K562 (cell line): ENCODE measurements at regions not wholly inside any gene's neighbourhood (a gene's known extent, or its start where the extent isn't known, plus 50 kb on each side); places are given as distances from the start of the nearest gene placed in this dataset.

Experiments used
- ATAC-seq: fragments of 200-7000 bp; cut with Tn5 transposase; 3 replicates; pipeline ENCODE4 v1.9.1; 2020; ENCODE audit warnings: moderate library complexity
- BruUV-seq: library from RNA; stranded (reverse); fragments of 400-500 nt; replicated peaks from 2 replicates; lab custom pipeline; 2021; lab: Mats Ljungman, UMichigan
- CTCF ChIA-PET: fragments of 300-600 bp; formaldehyde crosslinking; extraction: SDS; loops from one replicate; lab custom pipeline; 2021; ENCODE audit warnings: low intra/inter-chr PET ratio; lab: Yijun Ruan, JAX
- POLR2A ChIA-PET: fragments of 300-600, 350-650 bp; sonication (Branson Sonifier 250); formaldehyde crosslinking; extraction: SDS; loops from one replicate; lab custom pipeline; 2021; ENCODE audit warnings: antibody characterized with exemption, inconsistent platforms; lab: Yijun Ruan, JAX
- DNase-seq, 4 experiments: peaks; one replicate each; pipeline versions ENCODE4 v3.0.0 to v3.0.0-alpha.2; 2011 to 2018; ENCODE audit warnings: low spot score in 3 of 4, mixed read lengths in 3 of 4; ENCODE audit errors: extremely low read depth in 1 of 4
- FAIRE-seq: peaks from 2 replicates; lab custom pipeline; 2011; peaks lifted over from hg19 to GRCh38; lab: Jason Lieb, UNC
- H2AFZ ChIP-seq: 2 replicates; pipeline ENCODE4 v1.6.0; 2011; ENCODE audit warnings: low read depth, low read length, control low read depth, inconsistent platforms
- H3K27ac ChIP-seq: fragments of 200-600 bp; 3 replicates; pipeline ENCODE4 v1.8.0; 2011; ENCODE audit warnings: low read depth, mild to moderate bottlenecking, control low read depth, inconsistent platforms, low read length, moderate library complexity, mixed read lengths; ENCODE audit errors: extremely low read depth
- H3K27me3 ChIP-seq, 2 experiments: fragments of 300-600 bp in 1 of 2; 2 replicates in 1 of 2; 3 replicates in 1 of 2; pipeline versions ENCODE4 v1.6.0 to v1.8.0; 2011; ENCODE audit warnings: inconsistent platforms in 2 of 2, low read length in 2 of 2, mild to moderate bottlenecking in 1 of 2, mixed read lengths in 1 of 2, moderate library complexity in 1 of 2; ENCODE audit not compliant: control insufficient read depth in 2 of 2, insufficient read depth in 2 of 2
- H3K36me3 ChIP-seq: fragments of 300-600 bp; 3 replicates; pipeline ENCODE4 v1.8.0; 2011; ENCODE audit warnings: mild to moderate bottlenecking, low read length, inconsistent platforms; ENCODE audit not compliant: control insufficient read depth, insufficient read depth
- H3K4me1 ChIP-seq, 2 experiments: fragments of 200-600 bp in 1 of 2; replicated peaks in 1 of 2; 2 replicates in 1 of 2; 3 replicates in 1 of 2; pipeline versions ENCODE4 v1.5.1 to v1.8.0; 2011; ENCODE audit warnings: inconsistent platforms in 2 of 2, low read length in 2 of 2, mild to moderate bottlenecking in 1 of 2, mixed read lengths in 1 of 2, moderate library complexity in 1 of 2; ENCODE audit not compliant: control insufficient read depth in 2 of 2, insufficient read depth in 2 of 2
- H3K4me2 ChIP-seq: 2 replicates; pipeline ENCODE4 v1.6.1; 2011; ENCODE audit warnings: low read length, control low read depth, inconsistent platforms, mixed read lengths; ENCODE audit not compliant: insufficient read depth
- H3K4me3 ChIP-seq: fragments of 200-600 bp; sonication (generic), shearing (Covaris generic); 2 replicates; pipeline ENCODE4 v1.5.1; 2016; ENCODE audit warnings: control low read depth, inconsistent platforms
- H3K79me2 ChIP-seq: fragments of 200-600 bp; 3 replicates; pipeline ENCODE4 v1.8.0; 2011; ENCODE audit warnings: low read length, inconsistent platforms; ENCODE audit not compliant: control insufficient read depth, insufficient read depth
- H3K9ac ChIP-seq, 2 experiments: 2 replicates each; pipeline versions ENCODE4 v1.6.0 to v1.6.1; 2011; ENCODE audit warnings: low read depth in 2 of 2, low read length in 2 of 2, control low read depth in 1 of 2, inconsistent platforms in 1 of 2, mild to moderate bottlenecking in 1 of 2, mixed read lengths in 1 of 2; ENCODE audit not compliant: insufficient read depth in 1 of 2
- H3K9me1 ChIP-seq: one replicate; pipeline ENCODE4 v1.6.0; 2011; ENCODE audit warnings: inconsistent platforms, mild to moderate bottlenecking, low read length, moderate library complexity; ENCODE audit not compliant: control insufficient read depth, insufficient read depth
- H3K9me3 ChIP-seq: replicated peaks from 2 replicates; pipeline ENCODE4 v1.5.1; 2011; ENCODE audit warnings: low read depth, low read length, inconsistent platforms; ENCODE audit not compliant: control insufficient read depth, insufficient read depth
- H4K20me1 ChIP-seq: replicated peaks from 2 replicates; pipeline ENCODE4 v1.6.1; 2011; ENCODE audit warnings: low read length, inconsistent platforms, mixed read lengths; ENCODE audit not compliant: control insufficient read depth, insufficient read depth
- CREB1 ChIP-seq, 2 experiments: sonication (generic) in 1 of 2; formaldehyde crosslinking in 1 of 2; IDR thresholded peaks; 2 replicates each; pipeline versions ENCODE4 v1.6.1 to v1.8.0; 2012 to 2022; ENCODE audit warnings: inconsistent platforms in 1 of 2, mild to moderate bottlenecking in 1 of 2, missing genetic modification reagents in 1 of 2, moderate library complexity in 1 of 2
- LARP7 ChIP-seq: fragments of 450-650 bp; IDR thresholded peaks from 2 replicates; pipeline ENCODE4 v1.6.1; 2016
- MEIS2 ChIP-seq: fragments of 450-650 bp; IDR thresholded peaks from 2 replicates; pipeline ENCODE4 v1.6.1; 2014; ENCODE audit warnings: mild to moderate bottlenecking; ENCODE audit not compliant: partially characterized antibody
- PHB ChIP-seq: fragments of 250-450 bp; sonication (Bioruptor Pico); IDR thresholded peaks from 2 replicates; pipeline ENCODE4 v1.5.0; 2021
- POLR2H ChIP-seq: IDR thresholded peaks from 2 replicates; pipeline ENCODE4 v1.6.1; 2016; ENCODE audit warnings: missing genetic modification characterization, low read depth, mild to moderate bottlenecking, control low read depth, missing compliant biosample characterization, moderate library complexity
- RBFOX2 ChIP-seq: fragments of 200-400 bp; formaldehyde crosslinking; IDR thresholded peaks from 2 replicates; pipeline ENCODE4 v1.6.1; 2017; ENCODE audit warnings: low read depth, mild to moderate bottlenecking, low read length, moderate library complexity
- RUNX1 ChIP-seq: sonication (generic); IDR thresholded peaks from 2 replicates; pipeline ENCODE4 v1.6.1; 2016; ENCODE audit warnings: antibody characterized with exemption, low read depth
- XRCC5 ChIP-seq: fragments of 200-400 bp; formaldehyde crosslinking; IDR thresholded peaks from 2 replicates; pipeline ENCODE4 v1.6.1; 2017; ENCODE audit warnings: low read depth, mild to moderate bottlenecking, low read length
- ZFP30 ChIP-seq: fragments of 250-450 bp; sonication (Bioruptor Pico); IDR thresholded peaks from 2 replicates; pipeline ENCODE4 v1.8.0; 2022; ENCODE audit warnings: moderate library complexity, mild to moderate bottlenecking, inconsistent platforms, borderline replicate concordance
- ZNF224 ChIP-seq: sonication (generic); formaldehyde crosslinking; IDR thresholded peaks from 2 replicates; pipeline ENCODE4 v1.8.0; 2022; ENCODE audit warnings: mild to moderate bottlenecking, missing genetic modification reagents
- ZNF316 ChIP-seq: fragments of 450-650 bp; IDR thresholded peaks from 2 replicates; pipeline ENCODE4 v1.6.1; 2016
- ZNF668 ChIP-seq: fragments of 250-450 bp; sonication (Bioruptor Pico); IDR thresholded peaks from 2 replicates; pipeline ENCODE4 v1.8.0; 2022; ENCODE audit warnings: mild to moderate bottlenecking, inconsistent platforms
- ZNF778 ChIP-seq: fragments of 450-650 bp; formaldehyde crosslinking; IDR thresholded peaks from 2 replicates; pipeline ENCODE4 v1.4.0; 2020; ENCODE audit warnings: mild to moderate bottlenecking, moderate library complexity
- WGBS: fragments of 100-300 bp; shearing (Covaris generic); methylation state at CpG from one replicate; pipeline ENCODE4 v1.1.6; 2016; ENCODE audit warnings: low coverage, mixed read lengths; ENCODE audit not compliant: insufficient coverage; ENCODE audit errors: missing lambda C conversion rate; 5-methylcytosine and 5-hydroxymethylcytosine counted together
- in situ Hi-C: fragments of 300-500 bp; cut with MboI; formaldehyde crosslinking; loops from 4 replicates; pipeline ENCODE4 v1.15.0; 2018; ENCODE audit warnings: inconsistent platforms, mixed read lengths
- intact Hi-C: fragments of 100-400 bp; cut with micrococcal nuclease; formaldehyde crosslinking; loops from 2 replicates; pipeline ENCODE4 v1.14.2; 2022
- TF ChIP-seq, protein P1 (sequence below): IDR thresholded peaks from 3 replicates; pipeline ENCODE4 v1.6.1; 2011; ENCODE audit warnings: borderline replicate concordance, mild to moderate bottlenecking; ENCODE audit not compliant: insufficient read length, insufficient read depth

DNA sequence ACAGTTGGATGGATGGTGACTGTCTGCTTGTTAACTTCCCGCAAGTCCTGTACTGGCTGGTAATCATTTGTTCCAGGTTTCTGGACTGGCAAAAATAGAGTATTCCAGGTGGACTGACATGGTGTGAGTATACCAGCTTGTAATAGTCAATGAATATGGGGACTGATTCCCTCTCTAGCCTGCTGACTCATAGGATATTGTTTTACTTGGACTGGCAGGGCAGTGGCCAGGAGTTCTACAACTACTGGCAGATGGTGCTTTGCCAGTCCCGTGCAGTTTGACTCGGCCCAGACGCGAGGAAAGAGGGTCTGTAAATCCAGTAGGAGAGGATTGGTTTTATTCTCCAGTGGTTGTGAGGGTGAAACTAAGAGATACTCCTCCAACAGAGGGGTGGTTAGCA, 78.0 kb downstream of the PRR15 start:
- in situ Hi-C loops, result loop anchor here (5.0 kb wide), 1 partner anchor 106 kb away; no protein-coding TSS in a partner anchor
- FAIRE-seq, result no peak
- intact Hi-C loops, result no loop called here
- peaks cover 2% of the 10 kb centered on the region for H3K9me1 ChIP-seq
- no TSS peak for BruUV-seq
- no peak for DNase-seq
- 91% methylated on average over 5 of the region's 5 CpGs for WGBS
- H3K4me3 ChIP-seq, result no peak overlapping the region
- H3K27ac ChIP-seq, result no peak overlapping the region
- H3K4me2 ChIP-seq, result no peak overlapping the region
- peaks cover 7 to 18% of the 10 kb centered on the region in 2 experiments for H3K4me1 ChIP-seq
- POLR2A ChIA-PET, result interaction anchor here (0.7 to 0.8 kb wide), 2 partner anchors 60 to 182 kb away, joined by 3 read pairs; no protein-coding TSS in a partner anchor
- ATAC-seq, result no peak
- H3K9me3 ChIP-seq, result no peaks in the 10 kb centered on the region
- no peak overlapping the region for H2AFZ ChIP-seq
- H3K79me2 ChIP-seq, result peaks cover 4% of the 10 kb centered on the region; the same call in 1 of the 3 replicates
- peaks cover 3% of the 10 kb centered on the region; the same call in 1 of the 2 replicates for H4K20me1 ChIP-seq
- H3K27me3 ChIP-seq, result no peaks in the 10 kb centered on the region
- CTCF ChIA-PET, result no interaction called here
- no peaks in the 10 kb centered on the region for H3K36me3 ChIP-seq
- TF ChIP-seq POLR2H (no peak), PHB (CRISPR knock-in tag) (no peak), LARP7 (no peak), ZNF224 (CRISPR knock-in tag) (no peak), ZNF316 (no peak)
- H3K9ac ChIP-seq, result no peak overlapping the region

DNA sequence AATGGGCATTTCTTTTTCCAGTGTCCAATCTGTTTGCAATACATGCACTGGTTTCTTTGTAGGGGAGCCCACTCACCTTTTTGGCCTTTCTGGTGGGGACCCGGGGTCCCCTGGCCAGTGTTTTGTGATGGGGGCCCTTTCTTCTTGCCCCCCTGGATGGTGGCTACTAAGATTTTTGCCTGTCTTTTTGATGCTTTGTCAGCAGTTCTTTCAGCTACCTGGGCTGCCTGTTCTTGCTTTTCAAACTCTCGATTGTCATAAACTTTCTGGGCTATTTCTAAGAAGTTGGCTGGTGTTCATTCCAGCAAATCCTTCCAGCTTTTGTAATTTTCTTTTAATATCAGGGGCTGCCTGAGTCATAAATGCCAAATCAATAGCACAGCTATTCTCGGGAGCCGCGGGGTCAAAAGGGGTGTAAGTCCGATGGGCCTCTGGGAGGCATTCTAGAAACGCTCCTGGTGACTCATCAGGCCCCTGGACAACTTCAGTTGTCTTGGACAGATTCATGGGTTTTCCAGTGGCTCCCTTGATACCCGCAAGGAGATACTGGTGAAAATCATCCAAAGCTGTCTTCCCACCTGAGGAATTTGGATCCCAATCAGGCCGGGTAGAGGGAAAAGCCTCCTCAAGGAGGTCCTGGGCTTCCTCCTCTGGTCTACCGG, 79.0 kb downstream of the PRR15 start:
- Histone ChIP-seq H3K4me2 (no peak overlapping the region), H3K4me3 (no peak overlapping the region), H3K4me1 (peaks cover 11 to 27% of the 10 kb centered on the region in 2 experiments), H3K9ac (no peak overlapping the region), H3K9me3 (no peaks in the 10 kb centered on the region), H3K36me3 (no peaks in the 10 kb centered on the region), H4K20me1 (peaks cover 6% of the 10 kb centered on the region; the same call in 1 of the 2 replicates), H3K9me1 (peaks cover 2% of the 10 kb centered on the region), H3K27me3 (no peaks in the 10 kb centered on the region), H3K79me2 (peaks cover 6% of the 10 kb centered on the region; the same call in 1 of the 3 replicates), H3K27ac (no peak overlapping the region), H2AFZ (no peak overlapping the region)
- in situ Hi-C loops (loop anchor here (5.0 kb wide), 1 partner anchor 105 kb away; no protein-coding TSS in a partner anchor), intact Hi-C loops (no loop called here)
- ATAC-seq, result no peak
- FAIRE-seq, result no peak
- WGBS, result 37% methylated on average over 10 of the region's 10 CpGs
- CTCF ChIA-PET, result no interaction called here
- peak in 1 of 4 experiments; percentile 40 for DNase-seq
- BruUV-seq, result no TSS peak
- POLR2A ChIA-PET, result interaction anchor here (0.5 to 0.8 kb wide), 3 partner anchors 59 to 947 kb away, joined by 3 to 5 read pairs (median 3); no protein-coding TSS in a partner anchor
- TF ChIP-seq ZNF668 (CRISPR knock-in tag) (no peak), XRCC5 (no peak), RBFOX2 (no peak), MEIS2 (peak; percentile 32), ZNF778 (CRISPR knock-in tag) (no peak), RUNX1 (no peak), CREB1 (IDR thresholded peaks at IDR 0.05) (no peak), CREB1 (CRISPR knock-in tag; IDR thresholded peaks at IDR 0.05) (no peak), ZFP30 (no peak)
- TF ChIP-seq, protein P1, sequence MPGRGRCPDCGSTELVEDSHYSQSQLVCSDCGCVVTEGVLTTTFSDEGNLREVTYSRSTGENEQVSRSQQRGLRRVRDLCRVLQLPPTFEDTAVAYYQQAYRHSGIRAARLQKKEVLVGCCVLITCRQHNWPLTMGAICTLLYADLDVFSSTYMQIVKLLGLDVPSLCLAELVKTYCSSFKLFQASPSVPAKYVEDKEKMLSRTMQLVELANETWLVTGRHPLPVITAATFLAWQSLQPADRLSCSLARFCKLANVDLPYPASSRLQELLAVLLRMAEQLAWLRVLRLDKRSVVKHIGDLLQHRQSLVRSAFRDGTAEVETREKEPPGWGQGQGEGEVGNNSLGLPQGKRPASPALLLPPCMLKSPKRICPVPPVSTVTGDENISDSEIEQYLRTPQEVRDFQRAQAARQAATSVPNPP, result no peak
